Spleen (tissue), 11 donors: ENCODE measurements at regions not wholly inside any gene's neighbourhood (a gene's known extent, or its start where the extent isn't known, plus 50 kb on each side); places are given as distances from the start of the nearest gene placed in this dataset.

Source experiments
- DNase-seq: peaks from one replicate; pipeline ENCODE4 v3.0.0-alpha.2; 2020
- H3K27ac ChIP-seq, 8 donors: fragments of 200-600 bp; sonication (generic) in 7 of 8; 1 replicate in 4 of 8; 2 replicates in 4 of 8; pipeline versions ENCODE4 v1.5.0 to v1.8.0; 2016 to 2021; ENCODE audit warnings: inconsistent platforms in 4 of 8, mild to moderate bottlenecking in 4 of 8, moderate library complexity in 1 of 8
- H3K27me3 ChIP-seq, 7 donors: fragments of 200-600 bp; sonication (generic) in 6 of 7; replicated peaks in 1 of 7; 1 replicate in 4 of 7; 2 replicates in 3 of 7; pipeline versions ENCODE4 v1.5.0 to v1.8.0; 2016 to 2021; ENCODE audit warnings: inconsistent platforms in 3 of 7, mild to moderate bottlenecking in 1 of 7
- H3K36me3 ChIP-seq, 6 donors: fragments of 200-600 bp; sonication (generic) in 5 of 6; 1 replicate in 4 of 6; 2 replicates in 2 of 6; pipeline versions ENCODE4 v1.5.0 to v1.8.0; 2016 to 2021; ENCODE audit warnings: inconsistent platforms in 2 of 6
- H3K4me1 ChIP-seq, 6 donors: fragments of 200-600 bp; sonication (generic) in 5 of 6; 1 replicate in 3 of 6; 2 replicates in 3 of 6; pipeline versions ENCODE4 v1.5.0 to v1.8.0; 2016 to 2021; ENCODE audit warnings: inconsistent platforms in 3 of 6
- H3K4me3 ChIP-seq, 8 donors: fragments of 200-600 bp; sonication (generic) in 7 of 8; 1 replicate in 4 of 8; 2 replicates in 4 of 8; pipeline versions ENCODE4 v1.5.0 to v1.8.0; 2016 to 2021; ENCODE audit warnings: inconsistent platforms in 4 of 8, mild to moderate bottlenecking in 4 of 8, moderate library complexity in 2 of 8
- H3K9me3 ChIP-seq, 8 donors: fragments of 200-600 bp; sonication (generic) in 7 of 8; 1 replicate in 4 of 8; 2 replicates in 4 of 8; pipeline versions ENCODE4 v1.5.0 to v1.8.0; 2016 to 2021; ENCODE audit warnings: inconsistent platforms in 4 of 8
- POLR2A ChIP-seq, 3 donors: fragments of 450-650 bp; IDR thresholded peaks; one replicate each; pipeline ENCODE4 v1.5.1; 2017; ENCODE audit warnings: antibody characterized with exemption in 3 of 3, mild to moderate bottlenecking in 1 of 3
- POLR2AphosphoS5 ChIP-seq, 3 donors: sonication (generic); formaldehyde crosslinking; IDR thresholded peaks; one replicate each; pipeline ENCODE4 v1.5.1; 2017; ENCODE audit warnings: antibody characterized with exemption in 3 of 3
- WGBS, 5 donors: extraction: QIAGEN DNeasy Blood & Tissue Kit in 3 of 5; methylation state at CpG; one replicate each; pipeline versions ENCODE4 v1.1.5 to v1.1.7; 2013 to 2018; 5-methylcytosine and 5-hydroxymethylcytosine counted together
- intact Hi-C: fragments of 100-400 bp; cut with DNase I; formaldehyde crosslinking; loops from one replicate; pipeline ENCODE4 v1.15.0; 2023; ENCODE audit warnings: low total_unique reads
- TF ChIP-seq, protein P1 (sequence below), 11 experiments: fragments of 200-600 bp in 7 of 11; fragments of 450-650 bp in 4 of 11; sonication (generic) in 4 of 11; IDR thresholded peaks in 8 of 11; conservative IDR thresholded peaks in 3 of 11; 1 replicate in 7 of 11; 2 replicates in 4 of 11; pipeline versions ENCODE4 v1.4.0 to v1.8.0; 2016 to 2021; ENCODE audit warnings: antibody characterized with exemption in 11 of 11, inconsistent platforms in 4 of 11, mild to moderate bottlenecking in 1 of 11
- donor health status: healthy with polysubstance abuse.
- donor health status: DM: no; HTN: no; CAD: no; lungs with moderate emphysema.
- donor health status: DM: no; HTN: no; CAD: no.
- donor health status: Bipolar disorder and iron deficiency.
- donor health status: healthy.
- donor health status: DM: no; HTN: no; CAD: no.
- donor health status: DM: yes; HTN: yes; CAD: no.

DNA sequence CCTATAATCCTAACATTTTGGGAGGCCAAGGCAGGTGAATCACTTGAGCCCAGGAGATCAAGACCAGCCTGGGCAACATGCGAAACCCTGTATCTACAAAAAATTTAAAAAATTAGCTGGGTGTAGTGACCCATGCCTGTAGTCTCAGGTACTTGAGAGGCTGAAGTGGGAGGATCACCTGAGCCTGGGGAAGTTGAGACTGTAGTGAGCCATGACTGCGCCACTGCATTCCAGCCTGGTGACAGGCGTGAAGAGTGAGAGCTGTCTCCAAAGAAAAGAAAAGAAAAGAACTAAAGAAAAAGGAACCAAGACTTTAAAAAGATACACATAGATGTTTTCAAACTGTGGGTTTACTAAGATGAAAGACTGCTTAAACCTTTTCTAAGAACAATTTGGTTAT is 129.0 kb downstream of the SPCS3 start:
- Histone ChIP-seq H3K27ac (no peak overlapping the region), H3K4me1 (no peaks in the 10 kb centered on the region), H3K9me3 (no peaks in the 10 kb centered on the region), H3K27me3 (no peaks in the 10 kb centered on the region), H3K4me3 (no peak overlapping the region), H3K36me3 (no peaks in the 10 kb centered on the region)
- DNase-seq, result no peak
- 92 to 96% (median 93%) methylated on average over 3 of the region's 3 CpGs for WGBS, 5 donors
- intact Hi-C loops, result no loop called here
- no peak for TF ChIP-seq POLR2AphosphoS5 (IDR thresholded peaks at IDR 0.05)
- no peak for TF ChIP-seq POLR2A (IDR thresholded peaks at IDR 0.05)
- TF ChIP-seq, protein P1, sequence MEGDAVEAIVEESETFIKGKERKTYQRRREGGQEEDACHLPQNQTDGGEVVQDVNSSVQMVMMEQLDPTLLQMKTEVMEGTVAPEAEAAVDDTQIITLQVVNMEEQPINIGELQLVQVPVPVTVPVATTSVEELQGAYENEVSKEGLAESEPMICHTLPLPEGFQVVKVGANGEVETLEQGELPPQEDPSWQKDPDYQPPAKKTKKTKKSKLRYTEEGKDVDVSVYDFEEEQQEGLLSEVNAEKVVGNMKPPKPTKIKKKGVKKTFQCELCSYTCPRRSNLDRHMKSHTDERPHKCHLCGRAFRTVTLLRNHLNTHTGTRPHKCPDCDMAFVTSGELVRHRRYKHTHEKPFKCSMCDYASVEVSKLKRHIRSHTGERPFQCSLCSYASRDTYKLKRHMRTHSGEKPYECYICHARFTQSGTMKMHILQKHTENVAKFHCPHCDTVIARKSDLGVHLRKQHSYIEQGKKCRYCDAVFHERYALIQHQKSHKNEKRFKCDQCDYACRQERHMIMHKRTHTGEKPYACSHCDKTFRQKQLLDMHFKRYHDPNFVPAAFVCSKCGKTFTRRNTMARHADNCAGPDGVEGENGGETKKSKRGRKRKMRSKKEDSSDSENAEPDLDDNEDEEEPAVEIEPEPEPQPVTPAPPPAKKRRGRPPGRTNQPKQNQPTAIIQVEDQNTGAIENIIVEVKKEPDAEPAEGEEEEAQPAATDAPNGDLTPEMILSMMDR (IDR thresholded peaks at IDR 0.05 in 8 of 11, conservative IDR thresholded peaks at IDR 0.05 in 3 of 11), result no peak

DNA sequence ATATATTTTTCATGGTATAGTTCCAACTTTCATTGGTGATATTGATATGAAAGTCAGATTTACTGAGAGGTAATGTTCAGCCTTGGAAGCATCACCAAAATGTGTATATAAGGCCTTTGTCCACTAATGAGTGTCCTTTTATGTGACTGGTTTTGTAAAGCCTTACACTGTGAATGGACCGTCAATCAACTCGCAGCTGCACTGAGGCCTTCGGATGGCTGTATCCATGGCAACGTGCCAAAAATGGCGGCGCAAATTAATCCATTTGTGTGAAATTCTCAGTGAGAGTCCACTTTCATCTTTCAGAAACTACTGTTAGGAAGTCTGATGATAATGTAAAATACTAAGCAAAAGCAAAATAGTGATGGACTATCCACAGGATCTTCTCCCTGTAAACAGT is 131.7 kb downstream of the SPCS3 start:
- no peaks in the 10 kb centered on the region for H3K36me3 ChIP-seq
- H3K27me3 ChIP-seq, result no peaks in the 10 kb centered on the region
- no peak overlapping the region for H3K27ac ChIP-seq
- WGBS, 5 donors, result 87 to 94% (median 92%) methylated on average over 6 of the region's 6 CpGs
- peaks cover 0 to 5% (median 0%) of the 10 kb centered on the region in 8 donors for H3K9me3 ChIP-seq
- H3K4me1 ChIP-seq, result no peaks in the 10 kb centered on the region
- no peak overlapping the region for H3K4me3 ChIP-seq
- intact Hi-C loops, result no loop called here
- TF ChIP-seq POLR2A (IDR thresholded peaks at IDR 0.05) (no peak), POLR2AphosphoS5 (IDR thresholded peaks at IDR 0.05) (no peak)
- TF ChIP-seq, protein P1 (IDR thresholded peaks at IDR 0.05 in 8 of 11, conservative IDR thresholded peaks at IDR 0.05 in 3 of 11), result no peak
- no peak for DNase-seq

DNA sequence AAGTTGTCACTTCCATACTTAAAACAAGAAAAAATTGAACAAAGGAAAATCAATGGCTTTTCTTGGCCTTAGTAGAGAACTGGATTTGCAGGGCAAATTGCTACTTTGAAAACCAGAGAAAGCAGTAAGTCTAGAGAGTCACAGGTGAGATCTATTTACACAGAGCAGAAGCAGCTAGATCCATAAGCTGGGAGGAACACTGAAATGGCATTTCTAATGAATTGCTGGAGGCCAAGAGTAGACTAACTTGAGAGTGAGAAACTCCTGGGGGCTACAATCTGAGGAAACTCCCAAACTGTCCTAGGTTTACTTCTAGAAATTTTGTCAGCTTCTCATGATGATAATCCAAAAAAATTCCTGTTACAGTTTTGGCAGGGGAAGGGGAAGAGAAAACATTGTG is 133.3 kb downstream of the SPCS3 start:
- Histone ChIP-seq H3K36me3 (no peaks in the 10 kb centered on the region), H3K9me3 (peaks cover 0 to 5% (median 0%) of the 10 kb centered on the region in 8 donors), H3K27me3 (no peaks in the 10 kb centered on the region), H3K4me3 (no peak overlapping the region), H3K27ac (no peak overlapping the region), H3K4me1 (no peaks in the 10 kb centered on the region)
- DNase-seq, result no peak
- intact Hi-C loops, result no loop called here
- TF ChIP-seq POLR2A (IDR thresholded peaks at IDR 0.05), result no peak
- no peak for TF ChIP-seq POLR2AphosphoS5 (IDR thresholded peaks at IDR 0.05)
- TF ChIP-seq, protein P1 (IDR thresholded peaks at IDR 0.05 in 8 of 11, conservative IDR thresholded peaks at IDR 0.05 in 3 of 11), result no peak

DNA sequence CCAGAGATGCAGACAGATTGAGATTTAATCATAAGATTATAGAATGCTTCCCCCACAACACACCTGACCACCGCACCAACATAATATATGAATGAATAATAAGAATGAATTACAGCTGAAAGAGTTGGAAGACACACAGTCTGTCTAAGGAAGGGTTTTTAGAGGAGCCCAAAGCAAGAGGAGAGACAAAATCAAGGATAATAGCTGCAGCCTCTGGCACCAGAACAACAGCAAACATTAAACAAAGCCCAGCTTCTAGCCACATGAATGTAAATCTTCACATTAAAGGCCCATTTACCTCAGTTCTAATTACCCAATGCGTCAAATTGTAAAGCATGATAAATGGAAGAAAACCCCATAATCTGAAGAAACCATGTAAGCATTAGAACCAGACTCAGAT is 133.9 kb downstream of the SPCS3 start:
- intact Hi-C loops, result no loop called here
- no peaks in the 10 kb centered on the region for H3K27me3 ChIP-seq
- DNase-seq, result no peak
- no peak overlapping the region for H3K27ac ChIP-seq
- WGBS, 5 donors, result 79 to 92% (median 82%) methylated on average over 2 of the region's 2 CpGs
- H3K9me3 ChIP-seq, result peaks cover 0 to 5% (median 0%) of the 10 kb centered on the region in 8 donors
- no peaks in the 10 kb centered on the region for H3K36me3 ChIP-seq
- TF ChIP-seq POLR2A (IDR thresholded peaks at IDR 0.05) (no peak), POLR2AphosphoS5 (IDR thresholded peaks at IDR 0.05) (no peak)
- TF ChIP-seq, protein P1 (IDR thresholded peaks at IDR 0.05 in 8 of 11, conservative IDR thresholded peaks at IDR 0.05 in 3 of 11), result no peak
- no peaks in the 10 kb centered on the region for H3K4me1 ChIP-seq
- no peak overlapping the region for H3K4me3 ChIP-seq
